Myocyte (in vitro differentiated cells): ENCODE measurements at regions not wholly inside any gene's neighbourhood (a gene's known extent, or its start where the extent isn't known, plus 50 kb on each side); places are given as distances from the start of the nearest gene placed in this dataset.

Source experiments
- DNase-seq: peaks from one replicate; pipeline ENCODE4 v3.0.0-alpha.2; 2012; ENCODE audit warnings: low read depth

- DNase-seq = no peak
Measured at GRCh38 chr7:24191362-24191761, 92.6 kb upstream of the NPY start.

- no peak for DNase-seq
Measured at GRCh38 chr7:24192053-24192452, 91.9 kb upstream of the NPY start.

DNA sequence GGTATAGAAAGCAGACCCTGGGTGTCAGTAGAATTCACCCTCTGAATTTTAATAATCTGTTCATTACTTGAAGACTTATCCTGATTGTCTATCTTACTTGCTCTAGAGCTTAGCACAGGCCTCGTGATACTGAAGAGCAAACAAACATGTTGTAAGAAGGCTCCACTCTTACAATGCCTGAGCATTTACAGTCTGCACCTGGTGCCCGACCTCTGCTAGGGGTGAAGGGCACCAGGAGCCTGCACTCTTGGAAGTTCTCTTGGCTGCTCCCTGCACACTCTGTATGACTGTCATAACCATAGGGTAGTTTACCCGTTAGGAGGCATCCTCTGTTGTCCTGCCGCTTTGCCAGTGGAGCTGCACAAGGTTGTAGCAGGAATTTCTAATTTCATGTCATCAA lies 91.3 kb upstream of the NPY start:
- no peak for DNase-seq

DNA sequence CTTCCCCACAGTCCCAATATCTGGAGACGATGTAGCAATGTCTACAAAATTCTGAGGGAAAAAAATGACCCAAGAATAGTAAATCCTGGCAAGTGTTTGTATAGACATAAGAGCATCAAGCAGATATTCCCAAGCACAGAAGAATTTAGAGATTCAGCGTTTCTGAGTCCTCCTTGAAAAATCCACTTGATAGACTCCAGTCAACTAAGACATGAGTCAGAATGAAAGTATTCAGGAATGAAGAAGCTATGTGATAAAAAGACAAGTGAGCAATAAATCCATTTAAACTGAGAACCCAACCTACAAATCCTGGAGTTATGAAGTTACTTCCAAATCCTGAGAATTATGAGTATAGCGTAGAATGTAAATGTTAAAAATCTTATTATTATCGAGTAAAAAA lies 86.1 kb upstream of the NPY start:
- DNase-seq = no peak

GRCh38 chr7:24199978-24200377 lies 84.0 kb upstream of the NPY start:
- DNase-seq = no peak

DNA sequence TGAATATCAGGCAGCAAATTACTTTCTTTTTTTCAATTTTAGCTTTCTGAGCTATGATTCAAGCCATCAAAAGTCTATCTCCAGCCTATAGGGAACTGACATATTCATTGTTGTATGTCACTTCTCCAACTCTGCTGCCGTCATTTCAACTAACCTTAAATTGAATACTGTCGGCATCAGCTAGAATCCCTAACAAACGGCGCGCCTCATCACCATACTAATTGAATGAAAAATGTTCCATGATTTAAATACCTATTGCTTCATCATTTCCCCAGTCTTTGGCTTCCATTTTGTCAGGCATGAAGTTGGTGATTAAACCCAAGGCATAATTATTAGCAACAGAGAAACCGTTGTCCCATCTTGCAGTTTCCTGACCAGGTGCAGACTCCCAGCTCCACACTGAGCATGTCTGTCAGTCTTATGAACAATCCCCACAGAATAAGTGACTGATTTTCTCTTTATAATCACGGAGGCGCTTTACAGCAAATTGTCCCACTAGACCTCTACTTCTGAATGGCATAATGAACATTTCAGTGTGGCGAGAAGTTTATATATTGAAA lies 83.5 kb upstream of the NPY start:
- no peak for DNase-seq

- no peak for DNase-seq
Measured at GRCh38 chr7:24201226-24201625, 82.8 kb upstream of the NPY start.

DNA sequence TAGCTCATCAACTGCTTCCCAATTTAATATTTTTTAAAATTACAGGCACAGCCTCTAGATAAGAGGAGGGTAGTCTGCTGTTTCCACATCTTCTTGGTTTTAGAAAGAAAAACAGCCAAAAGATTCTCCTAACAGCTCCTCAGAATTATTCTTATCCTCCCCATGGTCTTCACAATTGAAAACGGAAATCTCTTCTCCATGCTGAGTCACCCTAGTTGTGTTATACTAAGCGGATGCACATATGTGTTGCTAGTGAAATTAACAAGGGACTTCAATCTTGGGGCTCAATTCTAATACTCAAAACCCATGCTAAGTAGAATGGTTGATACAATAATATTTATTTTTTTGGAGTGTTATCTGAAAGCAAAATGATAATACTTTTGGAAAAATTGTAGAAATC lies 71.9 kb upstream of the NPY start:
- no peak for DNase-seq

DNA sequence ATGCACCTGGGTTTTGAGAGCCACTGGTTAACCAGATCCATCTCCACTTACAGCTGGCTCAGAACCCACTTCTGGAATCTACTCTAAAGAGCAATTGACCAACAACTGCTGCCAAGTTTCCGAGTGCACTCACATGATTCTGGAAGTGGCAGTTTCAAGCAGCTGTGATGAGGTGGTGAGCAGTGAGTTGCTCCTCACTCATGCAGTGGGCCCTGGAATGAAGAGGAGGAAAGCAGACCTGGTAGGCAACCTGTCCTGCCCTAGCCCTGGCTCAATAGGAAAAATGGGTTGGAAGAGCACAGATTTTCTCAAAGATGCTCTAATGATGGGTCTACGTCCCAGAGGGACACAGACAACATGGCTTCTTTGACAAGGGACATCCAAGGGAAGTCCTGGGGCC lies 70.7 kb upstream of the NPY start:
- peak; percentile 12 for DNase-seq

- no peak for DNase-seq
Measured at GRCh38 chr7:24214670-24215069, 69.3 kb upstream of the NPY start.

DNA sequence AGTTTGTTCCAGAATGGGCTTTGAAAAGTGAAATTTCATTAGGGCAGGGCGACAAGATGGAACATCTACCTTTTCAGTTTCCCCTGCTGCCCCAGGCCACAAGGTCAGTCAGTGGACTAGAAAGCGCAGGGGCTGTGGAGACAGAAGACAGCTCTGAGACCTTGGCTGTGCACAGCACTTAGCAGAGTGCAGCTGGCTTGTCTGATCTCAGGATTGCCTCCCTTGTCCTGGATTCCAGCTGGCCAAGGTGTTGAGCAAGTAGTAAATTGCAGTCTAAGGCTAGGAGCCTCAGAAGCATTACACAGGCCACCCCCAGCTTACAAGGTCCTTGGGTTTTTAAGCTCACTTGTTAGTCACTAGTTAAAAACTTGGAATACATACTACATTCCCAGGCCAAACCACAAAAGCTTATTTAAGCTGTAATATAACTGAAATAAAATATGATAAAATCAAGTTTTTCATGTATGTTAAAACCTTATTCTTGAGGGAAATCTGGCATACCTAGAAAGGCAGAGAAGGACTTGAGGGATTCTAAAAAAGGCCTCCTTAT lies 67.3 kb upstream of the NPY start:
- peak; percentile 11 for DNase-seq

- no peak for DNase-seq
Measured at GRCh38 chr7:24221500-24221899, 62.5 kb upstream of the NPY start.

DNA sequence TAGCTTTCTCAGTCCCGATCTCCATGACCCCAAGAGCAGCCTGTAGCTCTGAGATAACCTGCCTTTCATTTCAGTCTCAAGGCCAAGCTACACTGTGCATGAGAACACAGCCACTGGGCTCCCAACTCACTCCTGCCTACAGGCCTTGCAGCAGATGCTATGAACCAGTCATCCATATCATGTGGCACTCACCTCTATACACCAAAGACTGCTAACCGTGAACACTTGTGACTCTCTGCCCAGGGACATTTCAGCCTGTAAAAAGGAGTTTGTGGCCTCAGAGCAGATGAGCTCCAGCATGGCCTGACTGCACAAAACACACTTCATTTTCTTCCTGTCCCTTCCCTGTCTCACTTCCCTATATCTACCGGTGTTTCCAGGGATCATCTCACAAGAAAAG lies 56.9 kb upstream of the NPY start:
- no peak for DNase-seq

DNA sequence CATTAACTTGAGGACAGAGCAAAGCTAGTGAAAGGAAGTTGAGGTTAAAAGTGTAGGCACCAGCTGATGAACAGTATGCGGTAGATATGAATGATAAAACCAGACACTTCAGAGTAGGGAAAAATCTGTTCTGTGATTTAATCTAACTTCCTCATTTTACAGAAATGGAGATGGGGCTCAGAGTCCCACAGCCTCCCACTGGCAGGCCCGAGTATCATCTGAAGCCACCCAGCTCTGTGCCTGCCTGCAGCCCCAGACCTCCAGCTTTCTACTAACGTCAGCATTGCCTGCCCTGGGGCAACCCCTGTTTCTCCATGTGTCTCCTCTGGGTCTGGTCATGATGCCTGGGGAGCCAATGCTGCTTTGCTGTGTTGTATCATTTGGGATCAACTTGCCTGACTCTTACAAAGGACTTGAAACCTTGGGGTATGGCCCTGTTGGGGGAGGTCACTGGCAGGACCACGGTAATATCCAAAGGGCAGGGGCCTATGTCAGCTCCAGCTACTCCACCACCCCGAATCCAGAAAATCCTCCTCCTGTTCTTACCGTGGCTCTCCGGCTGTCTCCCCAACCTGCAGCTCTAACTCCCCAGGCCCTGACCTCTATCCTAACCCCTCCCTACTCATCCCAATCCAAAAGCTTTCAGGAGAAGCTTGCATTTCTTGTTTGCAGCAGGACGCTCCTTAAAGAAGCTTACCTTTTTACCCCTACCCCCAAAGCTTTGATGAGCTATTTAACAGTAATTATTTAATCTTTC lies 56.2 kb upstream of the NPY start:
- DNase-seq = no peak

DNA sequence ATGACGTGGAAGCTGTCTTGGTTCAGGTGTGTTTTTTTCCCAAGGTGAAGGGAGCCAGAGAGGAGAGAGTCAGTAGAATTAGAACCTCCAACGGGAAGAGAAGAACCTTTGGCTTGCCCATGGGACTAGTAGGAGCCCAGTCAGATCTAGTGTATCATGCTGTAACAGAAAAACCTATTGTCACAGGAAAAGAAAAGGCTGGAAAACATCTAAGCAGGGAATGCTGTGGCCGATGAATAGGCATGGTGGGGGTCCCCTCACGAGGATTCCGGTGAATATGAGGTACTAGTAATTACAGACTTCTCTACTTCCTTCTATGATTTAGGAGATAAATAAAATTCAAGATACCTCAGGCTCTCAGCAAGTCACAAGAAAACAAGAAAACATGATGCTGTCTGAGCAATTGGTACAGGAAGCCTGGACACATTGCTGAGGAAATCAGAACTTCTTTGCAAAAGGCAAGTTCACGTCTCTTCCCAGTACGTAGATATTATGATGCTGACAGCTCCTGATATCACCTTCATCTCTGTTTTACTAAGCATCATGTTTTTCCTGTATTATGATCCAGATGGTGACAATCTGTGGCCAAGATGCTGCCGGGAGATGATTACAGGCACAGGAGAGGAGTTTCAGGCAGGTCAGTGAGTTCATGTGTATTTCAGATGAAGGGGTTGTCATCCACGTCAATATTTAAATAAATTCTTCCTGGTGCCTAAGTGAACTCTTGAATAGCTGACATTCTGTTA lies 54.3 kb upstream of the NPY start:
- DNase-seq = no peak

DNA sequence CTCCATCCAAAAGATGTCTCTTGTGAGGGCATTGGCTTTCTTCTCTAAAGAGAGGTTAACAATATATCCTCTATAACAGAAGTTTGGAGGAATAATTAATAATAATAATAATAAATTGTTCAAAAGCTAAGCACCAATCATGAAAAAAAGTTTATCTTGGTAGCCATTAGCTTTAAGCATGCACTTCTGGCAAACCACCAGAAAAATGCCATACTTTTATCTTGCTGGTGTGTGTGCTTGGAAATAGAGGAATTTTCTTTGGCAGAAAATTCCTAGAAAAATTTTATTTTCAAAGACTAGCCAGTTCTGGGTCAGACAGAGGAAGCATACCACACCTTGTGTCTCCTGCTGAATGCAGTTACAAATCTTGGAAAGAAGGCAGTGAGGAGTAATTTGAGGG lies 52.5 kb upstream of the NPY start:
- no peak for DNase-seq

DNA sequence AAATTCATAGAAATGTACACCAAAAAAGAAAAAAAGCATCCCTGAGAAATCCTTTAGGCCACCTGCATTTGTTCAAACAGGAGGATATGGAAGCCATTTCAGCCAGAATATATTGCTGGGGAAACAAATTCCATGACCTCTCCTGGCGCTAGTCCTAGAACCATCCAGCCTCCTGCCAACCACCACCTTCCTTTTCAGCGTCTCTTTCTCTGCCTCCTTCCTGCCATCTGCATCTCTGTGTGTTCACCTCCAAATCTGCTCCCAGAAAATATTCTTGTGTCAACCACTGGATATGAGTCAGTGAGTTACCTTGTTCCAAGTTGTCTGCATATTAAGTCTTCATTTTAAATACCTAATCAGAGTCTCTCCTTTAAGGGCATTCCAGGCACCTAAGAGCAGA lies 50.6 kb upstream of the NPY start:
- no peak for DNase-seq
